BJ (cell line): ENCODE measurements at regions not wholly inside any gene's neighbourhood (a gene's known extent, or its start where the extent isn't known, plus 50 kb on each side); places are given as distances from the start of the nearest gene placed in this dataset.

ENCODE experiments used
- CTCF ChIA-PET: fragments of 350-600 bp; formaldehyde crosslinking; extraction: SDS; loops from one replicate; lab custom pipeline; 2021; ENCODE audit warnings: antibody characterized with exemption, inconsistent platforms; lab: Yijun Ruan, JAX
- POLR2A ChIA-PET: fragments of 300-600 bp; sonication (Branson Sonifier 250); formaldehyde crosslinking; extraction: SDS; loops from one replicate; lab custom pipeline; 2021; ENCODE audit warnings: antibody characterized with exemption; lab: Charles Lee
- DNase-seq: peaks from one replicate; pipeline ENCODE4 v3.0.0-alpha.2; 2011; ENCODE audit warnings: low read depth
- H3K27me3 ChIP-seq: 2 replicates; pipeline ENCODE4 v1.6.0; 2011; ENCODE audit warnings: low read length; ENCODE audit not compliant: control insufficient read depth, insufficient read depth
- H3K36me3 ChIP-seq: 2 replicates; pipeline ENCODE4 v1.5.1; 2011; ENCODE audit warnings: low read length; ENCODE audit not compliant: control insufficient read depth, insufficient read depth
- H3K4me3 ChIP-seq: 2 replicates; pipeline ENCODE4 v1.5.1; 2011; ENCODE audit warnings: low read depth, mild to moderate bottlenecking, control low read depth, low read length
- TF ChIP-seq, protein P1 (sequence below): IDR thresholded peaks from 2 replicates; pipeline ENCODE4 v1.5.1; 2011; ENCODE audit warnings: low read depth, mild to moderate bottlenecking, control low read depth, inconsistent platforms, low read length, moderate library complexity; ENCODE audit not compliant: insufficient read depth

DNA sequence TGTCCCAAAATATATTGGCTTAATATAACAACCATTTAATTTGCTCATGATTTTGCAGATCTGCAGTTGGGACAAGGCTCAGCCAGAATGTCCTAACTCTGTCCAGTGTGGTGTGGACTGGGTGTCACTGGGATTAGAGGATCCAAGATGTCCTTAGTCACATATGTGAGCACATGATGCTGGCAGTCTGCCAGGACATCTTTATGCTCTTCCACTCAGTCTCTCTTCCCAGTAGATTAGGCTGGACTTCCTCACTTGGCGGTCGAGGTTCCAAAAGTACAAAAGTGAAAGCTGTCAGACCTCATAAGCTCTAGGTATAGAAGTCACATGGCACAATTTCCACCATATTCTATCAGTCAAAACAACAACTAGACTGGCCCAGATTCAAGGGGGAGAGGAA, 167.9 kb upstream of the NTF3 start:
- Histone ChIP-seq H3K36me3 (no peaks in the 10 kb centered on the region), H3K27me3 (no peaks in the 10 kb centered on the region), H3K4me3 (no peak overlapping the region)
- TF ChIP-seq, protein P1, sequence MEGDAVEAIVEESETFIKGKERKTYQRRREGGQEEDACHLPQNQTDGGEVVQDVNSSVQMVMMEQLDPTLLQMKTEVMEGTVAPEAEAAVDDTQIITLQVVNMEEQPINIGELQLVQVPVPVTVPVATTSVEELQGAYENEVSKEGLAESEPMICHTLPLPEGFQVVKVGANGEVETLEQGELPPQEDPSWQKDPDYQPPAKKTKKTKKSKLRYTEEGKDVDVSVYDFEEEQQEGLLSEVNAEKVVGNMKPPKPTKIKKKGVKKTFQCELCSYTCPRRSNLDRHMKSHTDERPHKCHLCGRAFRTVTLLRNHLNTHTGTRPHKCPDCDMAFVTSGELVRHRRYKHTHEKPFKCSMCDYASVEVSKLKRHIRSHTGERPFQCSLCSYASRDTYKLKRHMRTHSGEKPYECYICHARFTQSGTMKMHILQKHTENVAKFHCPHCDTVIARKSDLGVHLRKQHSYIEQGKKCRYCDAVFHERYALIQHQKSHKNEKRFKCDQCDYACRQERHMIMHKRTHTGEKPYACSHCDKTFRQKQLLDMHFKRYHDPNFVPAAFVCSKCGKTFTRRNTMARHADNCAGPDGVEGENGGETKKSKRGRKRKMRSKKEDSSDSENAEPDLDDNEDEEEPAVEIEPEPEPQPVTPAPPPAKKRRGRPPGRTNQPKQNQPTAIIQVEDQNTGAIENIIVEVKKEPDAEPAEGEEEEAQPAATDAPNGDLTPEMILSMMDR = no peak
- POLR2A ChIA-PET = no interaction called here
- CTCF ChIA-PET = no interaction called here
- DNase-seq = no peak

DNA sequence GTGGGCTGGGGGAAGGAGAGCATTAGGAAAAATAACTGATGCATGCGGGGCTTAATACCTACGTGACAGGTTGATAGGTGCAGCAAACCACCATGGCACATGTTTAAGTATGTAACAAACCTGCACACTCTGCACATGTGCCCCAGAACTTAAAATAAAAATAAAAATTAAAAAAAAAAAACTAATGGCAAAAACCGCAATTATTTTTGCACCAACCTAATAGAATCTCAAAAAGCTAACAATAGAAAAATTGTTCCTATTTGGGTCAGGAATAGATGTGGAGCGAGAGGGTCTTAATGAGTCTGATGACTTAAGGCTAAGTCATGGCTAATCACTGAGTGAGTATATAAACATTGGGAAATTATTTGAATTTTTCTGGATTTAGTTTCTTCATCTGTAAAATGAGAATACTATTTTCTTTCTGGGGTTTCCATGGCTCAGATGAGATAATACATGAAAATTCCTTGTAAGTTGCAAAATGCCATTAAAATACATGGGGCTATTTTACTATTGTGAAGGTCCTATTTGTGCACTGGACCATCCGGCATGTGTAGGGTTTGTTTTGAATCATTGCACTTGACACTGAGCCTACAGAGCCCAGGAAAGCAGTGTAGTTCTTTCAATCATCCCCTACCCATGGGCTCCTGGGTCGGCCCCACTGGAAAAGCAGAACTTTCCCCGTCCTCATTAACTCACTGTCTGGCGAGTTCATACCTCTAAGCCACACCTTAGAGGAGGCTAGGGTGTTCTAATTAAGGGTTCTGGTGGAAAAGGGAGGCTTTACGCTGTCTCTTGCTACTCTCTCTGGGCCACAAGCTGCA, 164.1 kb upstream of the NTF3 start:
- ChIA-PET POLR2A (no interaction called here), CTCF (no interaction called here)
- DNase-seq = no peak

DNA sequence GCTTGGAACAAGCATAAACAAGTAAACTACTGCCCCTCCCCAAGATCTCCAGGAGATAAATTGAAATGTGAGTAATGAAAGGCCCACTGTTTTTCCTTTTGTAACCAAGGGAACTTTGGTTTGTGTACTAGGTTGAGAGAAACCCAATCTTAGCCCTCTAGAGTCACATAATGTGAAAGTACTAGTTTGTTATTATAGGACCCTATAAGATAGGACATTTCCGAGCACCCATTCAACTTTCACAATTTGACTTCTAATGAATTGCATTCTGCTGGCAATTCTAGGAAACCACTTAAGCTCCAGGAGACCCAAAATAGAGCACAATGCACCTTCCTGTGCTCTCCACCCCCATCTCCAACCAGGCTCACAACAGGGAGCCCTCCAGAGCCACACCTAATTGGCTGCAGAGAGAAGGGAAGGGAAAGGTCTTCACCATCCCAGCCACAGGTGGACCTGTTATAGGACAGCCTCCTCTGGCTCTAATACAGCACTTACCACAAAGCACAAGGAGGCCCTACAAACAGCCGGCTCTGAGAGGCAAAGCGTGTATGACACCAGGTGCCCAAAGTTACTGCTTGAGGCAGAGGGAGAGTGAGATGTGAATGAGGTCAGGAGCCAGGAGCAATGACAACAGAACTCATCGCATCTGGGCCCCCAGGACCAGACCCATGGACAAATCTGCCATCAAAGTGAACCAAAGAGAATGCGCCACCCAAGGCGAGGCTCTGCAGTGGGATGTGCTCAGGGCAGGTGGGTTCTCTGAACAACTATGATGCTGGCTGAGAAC, 163.3 kb upstream of the NTF3 start:
- DNase-seq = no peak
- Histone ChIP-seq H3K27me3 (no peaks in the 10 kb centered on the region), H3K36me3 (no peaks in the 10 kb centered on the region), H3K4me3 (no peak overlapping the region)
- ChIA-PET POLR2A (no interaction called here), CTCF (interaction anchor here (1.8 kb wide), 1 partner anchor 8 kb away, joined by 4 read pairs; no protein-coding TSS in a partner anchor)
- TF ChIP-seq, protein P1 = no peak

More for the DNA sequence above, 164.1 kb upstream of the NTF3 start:
- TF ChIP-seq, protein P1 = no peak
- H3K36me3 ChIP-seq = no peaks in the 10 kb centered on the region
- H3K4me3 ChIP-seq = no peak overlapping the region
- no peaks in the 10 kb centered on the region for H3K27me3 ChIP-seq

DNA sequence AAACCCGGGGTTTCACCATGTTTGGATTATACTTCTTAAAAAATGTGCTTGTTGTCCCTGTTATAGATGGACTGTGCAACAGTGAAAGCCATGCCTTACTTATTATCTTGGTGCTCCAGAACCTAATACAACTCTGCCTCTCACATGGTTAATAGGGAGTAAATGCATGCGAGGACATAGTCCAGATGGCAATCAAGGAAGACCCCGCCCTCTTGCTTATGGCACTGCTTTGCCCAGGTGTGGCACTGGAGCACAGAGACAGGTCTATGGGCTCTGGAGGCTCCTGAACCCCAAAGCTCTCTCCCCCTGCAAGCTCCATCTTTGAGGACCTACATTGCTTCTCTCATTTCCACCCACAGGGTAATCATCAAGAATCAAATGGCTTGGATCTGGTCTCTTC, 162.1 kb upstream of the NTF3 start:
- CTCF ChIA-PET = interaction anchor here (0.7 to 1.8 kb wide), 3 partner anchors 9 to 850 kb away, joined by 3 to 4 read pairs (median 4); no protein-coding TSS in a partner anchor
- DNase-seq = no peak
- H3K36me3 ChIP-seq = no peaks in the 10 kb centered on the region
- TF ChIP-seq, protein P1 = no peak
- H3K4me3 ChIP-seq = no peak overlapping the region
- POLR2A ChIA-PET = no interaction called here
- H3K27me3 ChIP-seq = no peaks in the 10 kb centered on the region
